K562 (cell line): ENCODE measurements at regions not wholly inside any gene's neighbourhood (a gene's known extent, or its start where the extent isn't known, plus 50 kb on each side); places are given as distances from the start of the nearest gene placed in this dataset.

ENCODE experiments used
- AFF1 ChIP-seq, 2 experiments: fragments of 450-650 bp; IDR thresholded peaks; 2 replicates each; pipeline ENCODE4 v1.6.1; 2018; ENCODE audit warnings: mild to moderate bottlenecking in 2 of 2, low read depth in 1 of 2; ENCODE audit not compliant: partially characterized antibody in 2 of 2
- ARID1B ChIP-seq: fragments of 450-650 bp; IDR thresholded peaks from 2 replicates; pipeline ENCODE4 v1.6.1; 2016; ENCODE audit warnings: antibody characterized with exemption, mild to moderate bottlenecking, inconsistent platforms
- ELF1 ChIP-seq: fragments of 200-800 bp; sonication (Bioruptor generic); IDR thresholded peaks from 2 replicates; pipeline ENCODE4 v1.6.1; 2016; ENCODE audit warnings: missing genetic modification characterization, missing compliant biosample characterization
- MTA3 ChIP-seq: fragments of 450-650 bp; formaldehyde crosslinking; IDR thresholded peaks from 2 replicates; pipeline ENCODE4 v1.6.1; 2017; ENCODE audit warnings: mild to moderate bottlenecking, borderline replicate concordance
- NBN ChIP-seq: fragments of 450-650 bp; IDR thresholded peaks from 2 replicates; pipeline ENCODE4 v1.6.1; 2016; ENCODE audit warnings: low read depth, mild to moderate bottlenecking
- NR2C1 ChIP-seq, 2 experiments: fragments of 450-650 bp; IDR thresholded peaks; 2 replicates each; pipeline ENCODE4 v1.6.1; 2017; ENCODE audit warnings: mild to moderate bottlenecking in 2 of 2, antibody characterized with exemption in 1 of 2, inconsistent platforms in 1 of 2, missing compliant biosample characterization in 1 of 2, missing genetic modification characterization in 1 of 2
- NR2C2 ChIP-seq, 2 experiments: fragments of 200-800 bp in 1 of 2; sonication (Bioruptor generic) in 1 of 2; sonication (generic) in 1 of 2; formaldehyde crosslinking in 1 of 2; IDR thresholded peaks; 2 replicates each; pipeline versions ENCODE4 v1.6.1 to v1.8.0; 2016 to 2022; ENCODE audit warnings: mild to moderate bottlenecking in 1 of 2, missing compliant biosample characterization in 1 of 2, missing genetic modification characterization in 1 of 2, missing genetic modification reagents in 1 of 2
- SMARCB1 ChIP-seq: IDR thresholded peaks from 2 replicates; pipeline ENCODE4 v1.6.1; 2011; ENCODE audit warnings: improper control_type of control experiment, low read depth; ENCODE audit not compliant: insufficient read length
- SMARCE1 ChIP-seq: fragments of 450-650 bp; IDR thresholded peaks from 2 replicates; pipeline ENCODE4 v1.7.1; 2016; ENCODE audit warnings: mild to moderate bottlenecking
- TOE1 ChIP-seq, 2 experiments: fragments of 450-650 bp in 1 of 2; sonication (generic) in 1 of 2; formaldehyde crosslinking in 1 of 2; IDR thresholded peaks; 2 replicates each; pipeline versions ENCODE4 v1.7.1 to v1.8.0; 2016 to 2022; ENCODE audit warnings: borderline replicate concordance in 2 of 2, mild to moderate bottlenecking in 2 of 2, antibody characterized with exemption in 1 of 2, inconsistent platforms in 1 of 2, low read depth in 1 of 2, missing genetic modification reagents in 1 of 2, moderate library complexity in 1 of 2
- TRIM24 ChIP-seq, 2 experiments: fragments of 450-650 bp; IDR thresholded peaks; 2 replicates each; pipeline ENCODE4 v1.6.1; 2016
- USF1 ChIP-seq: sonication (generic); formaldehyde crosslinking; IDR thresholded peaks from 2 replicates; pipeline ENCODE4 v1.9.0; 2022; ENCODE audit warnings: mild to moderate bottlenecking, missing genetic modification reagents

- TF ChIP-seq AFF1 (IDR thresholded peaks at IDR 0.05; ENCODE audit: low read depth in 1 of 2, partially characterized antibody in 2 of 2) (peak in 1 of 2 experiments; percentile 32), USF1 (CRISPR knock-in tag) (no peak), SMARCE1 (peak; percentile 87; the same call in 1 of the 2 replicates), ELF1 (peak; percentile 46; the same call in 1 of the 2 replicates), SMARCB1 (peak; percentile 85), MTA3 (peak; percentile 52; the same call in 1 of the 2 replicates), TRIM24 (IDR thresholded peaks at IDR 0.05) (0 out of 4 replicates have a peak, but pooled peaks of 1 of the 2 experiments have one; percentile 19), NR2C2 (CRISPR knock-in tag; IDR thresholded peaks at IDR 0.05) (no peak), NR2C2 (tag; IDR thresholded peaks at IDR 0.05) (peak; percentile 75), NBN (peak; percentile 37; the same call in 1 of the 2 replicates), TOE1 (IDR thresholded peaks at IDR 0.05; ENCODE audit: borderline replicate concordance) (no peak), TOE1 (CRISPR knock-in tag; IDR thresholded peaks at IDR 0.05; ENCODE audit: borderline replicate concordance, low read depth) (no peak), NR2C1 (IDR thresholded peaks at IDR 0.05) (no peak), NR2C1 (tag; IDR thresholded peaks at IDR 0.05) (peak; percentile 72), ARID1B (peak; percentile 68)
Observed at GRCh38 chr2:12441750-12442475, 274.8 kb upstream of the TRIB2 start (continued).
